Cardiac septum (tissue), 1 donor: ENCODE measurements at regions not wholly inside any gene's neighbourhood (a gene's known extent, or its start where the extent isn't known, plus 50 kb on each side); places are given as distances from the start of the nearest gene placed in this dataset.
"Not testable (repeated sequence)": the region's sequence is repeated elsewhere in the genome, so short reads cannot be mapped to it uniquely, and the experiment has no call there.

Source experiments
- DNase-seq: peaks from one replicate; pipeline ENCODE4 v3.0.0-alpha.2; 2020; ENCODE audit warnings: low spot score
- intact Hi-C: fragments of 100-400 bp; cut with DNase I; formaldehyde crosslinking; loops from one replicate; pipeline ENCODE4 v1.14.0; 2022
- donor health status: DM: no; HTN: no; CAD: no.

GRCh38 chrX:13480780-13481179 is 88.6 kb upstream of the EGFL6 start:
- DNase-seq, result not testable (repeated sequence)
- intact Hi-C loops, result loop anchor here (10.0 kb wide), 3 partner anchors 226 to 366 kb away; no protein-coding TSS in a partner anchor

- intact Hi-C loops, result loop anchor here (5.0 to 10.0 kb wide), 3 partner anchors 47 to 115 kb away; no protein-coding TSS in a partner anchor
Measured at GRCh38 chrX:13479452-13479813, 90.0 kb upstream of the EGFL6 start.

GRCh38 chrX:13478740-13479451 is 90.5 kb upstream of the EGFL6 start:
- intact Hi-C loops, result loop anchor here (5.0 to 10.0 kb wide), 3 partner anchors 47 to 114 kb away; no protein-coding TSS in a partner anchor
- no peak for DNase-seq

More at GRCh38 chrX:13479452-13479813, 90.0 kb upstream of the EGFL6 start:
- no peak for DNase-seq

GRCh38 chrX:13476384-13476783 is 93.0 kb upstream of the EGFL6 start:
- no peak for DNase-seq
- intact Hi-C loops, result loop anchor here (5.0 to 10.0 kb wide), 3 partner anchors 44 to 112 kb away; no protein-coding TSS in a partner anchor

- intact Hi-C loops, result loop anchor here (10.0 kb wide), 1 partner anchor 109 kb away; no protein-coding TSS in a partner anchor
- no peak for DNase-seq
Measured at GRCh38 chrX:13474164-13474516, 95.3 kb upstream of the EGFL6 start.

- intact Hi-C loops, result loop anchor here (10.0 kb wide), 1 partner anchor 109 kb away; no protein-coding TSS in a partner anchor
- no peak for DNase-seq
Measured at GRCh38 chrX:13473442-13474163, 95.8 kb upstream of the EGFL6 start.

GRCh38 chrX:13472975-13473374 is 96.4 kb upstream of the EGFL6 start:
- DNase-seq, result no peak
- intact Hi-C loops, result loop anchor here (10.0 kb wide), 1 partner anchor 108 kb away; no protein-coding TSS in a partner anchor

- DNase-seq, result no peak
- intact Hi-C loops, result loop anchor here (10.0 kb wide), 1 partner anchor 106 kb away; no protein-coding TSS in a partner anchor
Measured at GRCh38 chrX:13471269-13471668, 98.1 kb upstream of the EGFL6 start.

- intact Hi-C loops, result loop anchor here (10.0 kb wide), 1 partner anchor 106 kb away; no protein-coding TSS in a partner anchor
- no peak for DNase-seq
Measured at GRCh38 chrX:13470685-13470977, 98.8 kb upstream of the EGFL6 start.

- no peak for DNase-seq
- intact Hi-C loops, result loop anchor here (10.0 kb wide), 1 partner anchor 105 kb away; no protein-coding TSS in a partner anchor
Measured at GRCh38 chrX:13469963-13470684, 99.3 kb upstream of the EGFL6 start.

GRCh38 chrX:13468096-13468495 is 101.3 kb upstream of the EGFL6 start:
- DNase-seq, result no peak
- intact Hi-C loops, result no loop called here

- DNase-seq, result no peak
- intact Hi-C loops, result no loop called here
Measured at GRCh38 chrX:13467243-13467642, 102.2 kb upstream of the EGFL6 start.

- intact Hi-C loops, result no loop called here
- DNase-seq, result no peak
Measured at GRCh38 chrX:13464599-13465275, 104.7 kb upstream of the EGFL6 start.

GRCh38 chrX:13463608-13464007 is 105.8 kb upstream of the EGFL6 start:
- intact Hi-C loops, result no loop called here
- no peak for DNase-seq

- intact Hi-C loops, result no loop called here
- no peak for DNase-seq
Measured at GRCh38 chrX:13452283-13452682, 117.1 kb upstream of the EGFL6 start.

GRCh38 chrX:13449441-13449840 is 120.0 kb upstream of the EGFL6 start:
- no peak for DNase-seq
- intact Hi-C loops, result no loop called here

- no peak for DNase-seq
- intact Hi-C loops, result no loop called here
Measured at GRCh38 chrX:13448941-13449340, 120.5 kb upstream of the EGFL6 start.

GRCh38 chrX:13441608-13442007 is 121.8 kb upstream of the ATXN3L start:
- intact Hi-C loops, DNase-seq: not testable (repeated sequence)

GRCh38 chrX:13440176-13440575 is 120.3 kb upstream of the ATXN3L start:
- intact Hi-C loops, result no loop called here
- no peak for DNase-seq

- intact Hi-C loops, result loop anchor here (5.0 kb wide), 1 partner anchor 44 kb away; no protein-coding TSS in a partner anchor
- DNase-seq, result no peak
Measured at GRCh38 chrX:13433298-13433605, 113.4 kb upstream of the ATXN3L start.
